HG03520 (cell line): ENCODE measurements at regions not wholly inside any gene's neighbourhood (a gene's known extent, or its start where the extent isn't known, plus 50 kb on each side); places are given as distances from the start of the nearest gene placed in this dataset.

Experiments used
- ATAC-seq: cut with Tn5 transposase; IDR thresholded peaks from one replicate; pipeline ENCODE4 v1.9.1; 2021; ENCODE audit warnings: mild to moderate bottlenecking, moderate library complexity; ENCODE audit not compliant: unreplicated experiment

- ATAC-seq: no peak
These were observed 512.2 kb upstream of the ALCAM start for GRCh38 chr3:104854468-104854867.

GRCh38 chr3:104855702-104856101, 511.0 kb upstream of the ALCAM start:
- ATAC-seq: no peak

- no peak for ATAC-seq
These were observed 510.0 kb upstream of the ALCAM start for GRCh38 chr3:104856741-104857140.

- ATAC-seq: no peak
These were observed 498.4 kb upstream of the ALCAM start for GRCh38 chr3:104868291-104868690.

GRCh38 chr3:104870276-104870675, 496.4 kb upstream of the ALCAM start:
- no peak for ATAC-seq

- no peak for ATAC-seq
These were observed 493.4 kb upstream of the ALCAM start for GRCh38 chr3:104873331-104873730.

GRCh38 chr3:104878395-104878794, 488.3 kb upstream of the ALCAM start:
- ATAC-seq: no peak

GRCh38 chr3:104879919-104880318, 486.8 kb upstream of the ALCAM start:
- no peak for ATAC-seq

- no peak for ATAC-seq
These were observed 481.4 kb upstream of the ALCAM start for GRCh38 chr3:104885214-104885814.

- no peak for ATAC-seq
These were observed 480.3 kb upstream of the ALCAM start for GRCh38 chr3:104886220-104886995.

- no peak for ATAC-seq
These were observed 479.6 kb upstream of the ALCAM start for GRCh38 chr3:104887069-104887468.

GRCh38 chr3:104887619-104888018, 479.1 kb upstream of the ALCAM start:
- no peak for ATAC-seq

- no peak for ATAC-seq
These were observed 474.7 kb upstream of the ALCAM start for GRCh38 chr3:104892044-104892443.

- ATAC-seq: no peak
These were observed 470.1 kb upstream of the ALCAM start for GRCh38 chr3:104896624-104897023.

- ATAC-seq: no peak
These were observed 465.3 kb upstream of the ALCAM start for GRCh38 chr3:104901396-104901795.

- ATAC-seq: no peak
These were observed 463.6 kb upstream of the ALCAM start for GRCh38 chr3:104903064-104903463.

GRCh38 chr3:104906001-104906639, 460.6 kb upstream of the ALCAM start:
- no peak for ATAC-seq

GRCh38 chr3:104907507-104907906, 459.2 kb upstream of the ALCAM start:
- no peak for ATAC-seq

- ATAC-seq: no peak
These were observed 457.9 kb upstream of the ALCAM start for GRCh38 chr3:104908761-104909160.

- no peak for ATAC-seq
These were observed 457.5 kb upstream of the ALCAM start for GRCh38 chr3:104909198-104909597.

- no peak for ATAC-seq
These were observed 457.0 kb upstream of the ALCAM start for GRCh38 chr3:104909721-104910120.

GRCh38 chr3:104911376-104911775, 455.3 kb upstream of the ALCAM start:
- no peak for ATAC-seq
